Gastroesophageal sphincter (tissue), 3 donors: ENCODE measurements at regions not wholly inside any gene's neighbourhood (a gene's known extent, or its start where the extent isn't known, plus 50 kb on each side); places are given as distances from the start of the nearest gene placed in this dataset.

Experiments used
- EP300 ChIP-seq: sonication (generic); formaldehyde crosslinking; IDR thresholded peaks from one replicate; pipeline ENCODE4 v1.6.1; 2017; ENCODE audit warnings: antibody characterized with exemption, mild to moderate bottlenecking
- POLR2A ChIP-seq, 2 donors: fragments of 450-650 bp; IDR thresholded peaks; one replicate each; pipeline ENCODE4 v1.6.1; 2017; ENCODE audit warnings: antibody characterized with exemption in 2 of 2, mild to moderate bottlenecking in 2 of 2, moderate library complexity in 1 of 2
- TF ChIP-seq, protein P1 (sequence below), 4 experiments: fragments of 200-600 bp in 2 of 4; fragments of 450-650 bp in 2 of 4; sonication (generic) in 1 of 4; IDR thresholded peaks; one replicate each; pipeline ENCODE4 v1.5.1; 2017 to 2019; ENCODE audit warnings: antibody characterized with exemption in 4 of 4, mild to moderate bottlenecking in 2 of 4, moderate library complexity in 2 of 4

DNA sequence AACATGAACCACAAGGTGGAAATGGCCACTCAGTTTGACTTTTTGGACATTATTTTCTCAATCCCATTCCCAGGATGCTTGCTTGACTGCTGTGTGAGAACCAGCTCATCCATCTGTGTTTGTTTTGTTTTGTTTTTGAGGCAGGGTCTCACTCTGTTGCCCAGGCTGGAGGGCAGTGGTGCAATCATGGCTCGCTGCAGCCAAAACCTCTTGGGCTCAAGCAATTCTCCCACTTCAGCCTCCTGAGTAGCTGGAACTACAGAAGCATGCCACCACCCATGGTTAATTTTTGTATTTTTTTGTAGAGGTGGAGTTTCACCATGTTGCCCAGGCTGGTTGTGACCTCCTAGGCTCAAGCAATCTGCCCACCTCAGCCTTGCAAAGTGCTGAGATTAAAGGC, 166.0 kb upstream of the CDH4 start:
- TF ChIP-seq, protein P1, sequence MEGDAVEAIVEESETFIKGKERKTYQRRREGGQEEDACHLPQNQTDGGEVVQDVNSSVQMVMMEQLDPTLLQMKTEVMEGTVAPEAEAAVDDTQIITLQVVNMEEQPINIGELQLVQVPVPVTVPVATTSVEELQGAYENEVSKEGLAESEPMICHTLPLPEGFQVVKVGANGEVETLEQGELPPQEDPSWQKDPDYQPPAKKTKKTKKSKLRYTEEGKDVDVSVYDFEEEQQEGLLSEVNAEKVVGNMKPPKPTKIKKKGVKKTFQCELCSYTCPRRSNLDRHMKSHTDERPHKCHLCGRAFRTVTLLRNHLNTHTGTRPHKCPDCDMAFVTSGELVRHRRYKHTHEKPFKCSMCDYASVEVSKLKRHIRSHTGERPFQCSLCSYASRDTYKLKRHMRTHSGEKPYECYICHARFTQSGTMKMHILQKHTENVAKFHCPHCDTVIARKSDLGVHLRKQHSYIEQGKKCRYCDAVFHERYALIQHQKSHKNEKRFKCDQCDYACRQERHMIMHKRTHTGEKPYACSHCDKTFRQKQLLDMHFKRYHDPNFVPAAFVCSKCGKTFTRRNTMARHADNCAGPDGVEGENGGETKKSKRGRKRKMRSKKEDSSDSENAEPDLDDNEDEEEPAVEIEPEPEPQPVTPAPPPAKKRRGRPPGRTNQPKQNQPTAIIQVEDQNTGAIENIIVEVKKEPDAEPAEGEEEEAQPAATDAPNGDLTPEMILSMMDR (IDR thresholded peaks at IDR 0.05) = no peak
- TF ChIP-seq POLR2A (IDR thresholded peaks at IDR 0.05) (no peak), EP300 (no peak)
